ENCODE measurements at regions not wholly inside any gene's neighbourhood (a gene's known extent, or its start where the extent isn't known, plus 50 kb on each side); places are given as distances from the start of the nearest gene placed in this dataset.

DNA sequence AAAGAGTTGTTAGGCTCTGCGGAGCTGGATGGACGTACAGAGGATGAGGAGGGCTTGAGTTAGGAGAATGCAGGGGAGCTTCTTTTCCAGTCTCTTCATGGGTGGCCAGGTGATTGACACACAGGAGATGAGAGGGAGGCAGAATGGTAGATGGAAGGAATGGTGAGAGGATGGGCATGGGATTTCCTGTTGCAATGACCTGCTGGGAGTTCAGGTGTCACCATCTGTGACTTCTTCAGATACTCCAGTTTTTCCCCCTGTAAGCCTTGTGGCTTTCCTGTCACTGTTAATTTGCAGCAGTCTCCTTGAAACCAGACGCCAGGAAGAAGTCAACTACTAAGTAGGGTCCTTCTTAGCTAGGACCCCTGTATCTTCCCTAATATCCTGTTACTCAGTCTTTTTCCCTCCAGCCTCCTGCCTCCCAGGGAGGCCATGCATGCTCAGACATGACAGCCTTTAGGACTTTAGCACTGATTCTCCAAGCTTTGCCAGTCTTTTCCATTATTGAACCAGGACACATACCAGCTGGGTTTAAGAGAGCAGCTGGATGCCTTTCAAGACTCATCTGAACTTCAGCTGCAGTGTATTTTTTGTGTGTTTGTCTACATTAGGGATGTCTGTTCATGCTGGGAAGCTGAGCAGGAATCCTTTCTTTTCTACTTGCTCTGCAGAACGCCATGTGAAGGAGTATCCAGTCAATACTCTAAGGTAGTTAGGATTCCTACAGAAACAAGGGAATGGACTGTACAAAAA lies 67.2 kb upstream of the CD180 start:
- TF ChIP-seq ARNTL (CRISPR knock-in tag; IDR thresholded peaks at IDR 0.05; ENCODE audit: borderline replicate concordance, low read depth) (no peak), TOX (CRISPR knock-in tag; IDR thresholded peaks at IDR 0.05; ENCODE audit: borderline replicate concordance) (no peak), ESRRG (CRISPR knock-in tag; IDR thresholded peaks at IDR 0.05) (no peak), ZNF8 (CRISPR knock-in tag; IDR thresholded peaks at IDR 0.05) (no peak), PPARA (CRISPR knock-in tag; IDR thresholded peaks at IDR 0.05; ENCODE audit: borderline replicate concordance) (no peak)
- TF ChIP-seq, protein P1, sequence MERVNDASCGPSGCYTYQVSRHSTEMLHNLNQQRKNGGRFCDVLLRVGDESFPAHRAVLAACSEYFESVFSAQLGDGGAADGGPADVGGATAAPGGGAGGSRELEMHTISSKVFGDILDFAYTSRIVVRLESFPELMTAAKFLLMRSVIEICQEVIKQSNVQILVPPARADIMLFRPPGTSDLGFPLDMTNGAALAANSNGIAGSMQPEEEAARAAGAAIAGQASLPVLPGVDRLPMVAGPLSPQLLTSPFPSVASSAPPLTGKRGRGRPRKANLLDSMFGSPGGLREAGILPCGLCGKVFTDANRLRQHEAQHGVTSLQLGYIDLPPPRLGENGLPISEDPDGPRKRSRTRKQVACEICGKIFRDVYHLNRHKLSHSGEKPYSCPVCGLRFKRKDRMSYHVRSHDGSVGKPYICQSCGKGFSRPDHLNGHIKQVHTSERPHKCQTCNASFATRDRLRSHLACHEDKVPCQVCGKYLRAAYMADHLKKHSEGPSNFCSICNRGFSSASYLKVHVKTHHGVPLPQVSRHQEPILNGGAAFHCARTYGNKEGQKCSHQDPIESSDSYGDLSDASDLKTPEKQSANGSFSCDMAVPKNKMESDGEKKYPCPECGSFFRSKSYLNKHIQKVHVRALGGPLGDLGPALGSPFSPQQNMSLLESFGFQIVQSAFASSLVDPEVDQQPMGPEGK (CRISPR knock-in tag; IDR thresholded peaks at IDR 0.05; ENCODE audit: borderline replicate concordance) = no peak
- no peak for ATAC-seq

DNA sequence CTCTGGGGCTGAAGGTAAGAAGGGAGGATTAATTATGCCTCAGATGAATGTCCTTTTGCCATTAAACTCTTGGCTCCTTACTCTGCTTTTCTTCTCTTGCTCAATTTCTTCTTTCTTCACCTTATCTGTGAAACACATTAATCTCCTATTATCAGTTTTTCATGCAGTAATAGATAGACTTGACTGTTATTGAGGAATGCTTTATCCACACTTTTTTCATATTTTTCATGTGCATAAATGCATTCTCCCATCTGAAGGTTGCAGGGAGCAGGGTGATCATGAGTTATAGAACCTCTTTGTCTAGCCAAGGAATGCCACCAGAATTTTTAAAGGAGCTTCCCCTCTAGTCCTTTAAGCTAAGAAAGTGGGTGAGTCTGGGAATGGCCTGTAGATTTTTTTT lies 66.4 kb upstream of the CD180 start:
- TF ChIP-seq ISL1 (CRISPR knock-in tag; IDR thresholded peaks at IDR 0.05) (no peak), BACH2 (CRISPR knock-in tag; IDR thresholded peaks at IDR 0.05; ENCODE audit: borderline replicate concordance) (no peak), TSHZ2 (CRISPR knock-in tag; IDR thresholded peaks at IDR 0.05) (no peak), CSRNP3 (CRISPR knock-in tag; IDR thresholded peaks at IDR 0.05) (no peak), ESRRG (CRISPR knock-in tag; IDR thresholded peaks at IDR 0.05) (no peak), CSDC2 (CRISPR knock-in tag; IDR thresholded peaks at IDR 0.05) (no peak), PPARA (CRISPR knock-in tag; IDR thresholded peaks at IDR 0.05; ENCODE audit: borderline replicate concordance) (no peak), TOX (CRISPR knock-in tag; IDR thresholded peaks at IDR 0.05; ENCODE audit: borderline replicate concordance) (no peak), GLIS3 (CRISPR knock-in tag; IDR thresholded peaks at IDR 0.05) (no peak), ZFP3 (CRISPR knock-in tag; IDR thresholded peaks at IDR 0.05) (no peak), ZNF8 (CRISPR knock-in tag; IDR thresholded peaks at IDR 0.05) (no peak), ZNF70 (CRISPR knock-in tag; IDR thresholded peaks at IDR 0.05) (no peak), ZNF565 (CRISPR knock-in tag; conservative IDR thresholded peaks at IDR 0.05; ENCODE audit: low read depth) (no peak), TCF4 (CRISPR knock-in tag; IDR thresholded peaks at IDR 0.05; ENCODE audit: borderline replicate concordance) (no peak), ZC3H10 (CRISPR knock-in tag; IDR thresholded peaks at IDR 0.05) (no peak), OSR1 (CRISPR knock-in tag; IDR thresholded peaks at IDR 0.05) (no peak)
- ATAC-seq = no peak

DNA sequence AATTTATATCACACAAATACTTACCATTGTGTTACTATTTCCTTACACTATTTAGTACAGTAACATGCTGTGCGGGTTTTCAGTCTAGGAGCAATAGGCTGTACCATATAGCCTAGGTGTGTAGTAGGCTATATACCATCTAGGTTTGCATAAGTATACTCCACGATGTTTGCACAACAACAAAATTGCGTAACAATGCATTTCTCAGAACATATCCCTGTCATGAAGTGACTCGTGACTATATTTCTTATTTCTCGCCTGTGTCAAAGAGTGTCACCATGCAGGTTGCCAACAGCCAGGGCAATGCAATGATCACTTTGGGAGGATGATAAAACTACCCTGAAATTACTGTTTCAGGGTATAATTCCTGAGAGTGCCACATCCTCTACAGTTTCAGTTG lies 65.6 kb upstream of the CD180 start:
- TF ChIP-seq, protein P2, sequence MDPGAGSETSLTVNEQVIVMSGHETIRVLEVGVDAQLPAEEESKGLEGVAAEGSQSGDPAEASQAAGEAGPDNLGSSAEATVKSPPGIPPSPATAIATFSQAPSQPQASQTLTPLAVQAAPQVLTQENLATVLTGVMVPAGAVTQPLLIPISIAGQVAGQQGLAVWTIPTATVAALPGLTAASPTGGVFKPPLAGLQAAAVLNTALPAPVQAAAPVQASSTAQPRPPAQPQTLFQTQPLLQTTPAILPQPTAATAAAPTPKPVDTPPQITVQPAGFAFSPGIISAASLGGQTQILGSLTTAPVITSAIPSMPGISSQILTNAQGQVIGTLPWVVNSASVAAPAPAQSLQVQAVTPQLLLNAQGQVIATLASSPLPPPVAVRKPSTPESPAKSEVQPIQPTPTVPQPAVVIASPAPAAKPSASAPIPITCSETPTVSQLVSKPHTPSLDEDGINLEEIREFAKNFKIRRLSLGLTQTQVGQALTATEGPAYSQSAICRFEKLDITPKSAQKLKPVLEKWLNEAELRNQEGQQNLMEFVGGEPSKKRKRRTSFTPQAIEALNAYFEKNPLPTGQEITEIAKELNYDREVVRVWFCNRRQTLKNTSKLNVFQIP (CRISPR knock-in tag; IDR thresholded peaks at IDR 0.05; ENCODE audit: borderline replicate concordance, low read depth) = no peak
- no peak for TF ChIP-seq ZFP30 (CRISPR knock-in tag; IDR thresholded peaks at IDR 0.05)
- no peak for TF ChIP-seq ESRRG (CRISPR knock-in tag; IDR thresholded peaks at IDR 0.05)
- no peak for TF ChIP-seq BACH2 (CRISPR knock-in tag; IDR thresholded peaks at IDR 0.05; ENCODE audit: borderline replicate concordance)
- TF ChIP-seq ARNTL (CRISPR knock-in tag; IDR thresholded peaks at IDR 0.05; ENCODE audit: borderline replicate concordance, low read depth) = no peak
- no peak for TF ChIP-seq ZNF70 (CRISPR knock-in tag; IDR thresholded peaks at IDR 0.05)
- TF ChIP-seq CSRNP3 (CRISPR knock-in tag; IDR thresholded peaks at IDR 0.05) = no peak
- no peak for ATAC-seq

Data from SK-N-SH treated with all-trans-retinoic acid at 6 μM for 48 hours (cell line).